SK-N-SH (cell line): ENCODE measurements at regions not wholly inside any gene's neighbourhood (a gene's known extent, or its start where the extent isn't known, plus 50 kb on each side); places are given as distances from the start of the nearest gene placed in this dataset.
A peak's percentile ranks its signal among the peaks of the same experiment; 100 is the strongest.
"Not testable (repeated sequence)": the region's sequence is repeated elsewhere in the genome, so short reads cannot be mapped to it uniquely, and the experiment has no call there.

Source experiments
- CTCF ChIA-PET: fragments of 300-600, 350-600 bp; formaldehyde crosslinking; extraction: SDS; loops from one replicate; lab custom pipeline; 2021; lab: Yijun Ruan, JAX
- POLR2A ChIA-PET: fragments of 350-600 bp; sonication (Branson Sonifier 250); formaldehyde crosslinking; extraction: SDS; loops from one replicate; lab custom pipeline; 2020; ENCODE audit warnings: antibody characterized with exemption, inconsistent platforms; lab: Yijun Ruan, JAX
- DNase-seq: peaks from one replicate; pipeline ENCODE4 v3.0.0; 2012
- H2AFZ ChIP-seq: fragments of 200-600 bp; sonication (generic); 2 replicates; pipeline ENCODE4 v1.8.1; 2016; ENCODE audit warnings: antibody characterized with exemption, mild to moderate bottlenecking, low read depth
- H3F3A ChIP-seq: fragments of 200-600 bp; sonication (generic); replicated peaks from 2 replicates; pipeline ENCODE3; 2016; ENCODE audit warnings: antibody characterized with exemption, mild to moderate bottlenecking; ENCODE audit not compliant: insufficient read depth
- H3K27ac ChIP-seq, 2 experiments: fragments of 200-500 bp in 1 of 2; fragments of 200-600 bp in 1 of 2; sonication (Bioruptor generic) in 1 of 2; sonication (generic), shearing (Covaris generic) in 1 of 2; 2 replicates each; pipeline versions ENCODE4 v1.5.1 to v1.6.1; 2014 to 2016; ENCODE audit warnings: low read depth in 2 of 2, inconsistent platforms in 1 of 2, low read length in 1 of 2, mild to moderate bottlenecking in 1 of 2, mixed read lengths in 1 of 2
- H3K27me3 ChIP-seq: fragments of 200-600 bp; sonication (generic), shearing (Covaris generic); 2 replicates; pipeline ENCODE4 v1.6.1; 2016; ENCODE audit warnings: mixed run types; ENCODE audit not compliant: insufficient read depth
- H3K36me3 ChIP-seq, 2 experiments: fragments of 200-500 bp in 1 of 2; fragments of 200-600 bp in 1 of 2; sonication (Bioruptor generic) in 1 of 2; sonication (generic) in 1 of 2; replicated peaks in 1 of 2; 2 replicates each; pipeline versions ENCODE3 to v1.5.1; 2014 to 2016; ENCODE audit warnings: low read length in 1 of 2, mild to moderate bottlenecking in 1 of 2; ENCODE audit not compliant: insufficient read depth in 2 of 2, control insufficient read depth in 1 of 2
- H3K4me1 ChIP-seq, 2 experiments: fragments of 200-500 bp in 1 of 2; fragments of 200-600 bp in 1 of 2; sonication (Bioruptor generic) in 1 of 2; sonication (generic), shearing (Covaris generic) in 1 of 2; 2 replicates each; pipeline versions ENCODE4 v1.5.1 to v1.6.1; 2014 to 2016; ENCODE audit warnings: low read depth in 1 of 2, low read length in 1 of 2, mixed run types in 1 of 2; ENCODE audit not compliant: insufficient read depth in 2 of 2, control insufficient read depth in 1 of 2
- H3K4me2 ChIP-seq: fragments of 200-600 bp; sonication (generic), shearing (Covaris generic); 2 replicates; pipeline ENCODE4 v1.6.1; 2017; ENCODE audit warnings: mixed run types
- H3K4me3 ChIP-seq, 2 experiments: fragments of 200-500 bp in 1 of 2; fragments of 200-600 bp in 1 of 2; sonication (Bioruptor generic) in 1 of 2; sonication (generic), shearing (Covaris generic) in 1 of 2; 2 replicates each; pipeline versions ENCODE4 v1.5.1 to v1.8.1; 2014 to 2016; ENCODE audit warnings: low read depth in 2 of 2, inconsistent platforms in 1 of 2, low read length in 1 of 2, mild to moderate bottlenecking in 1 of 2, mixed read lengths in 1 of 2, moderate library complexity in 1 of 2
- H3K79me2 ChIP-seq: fragments of 200-600 bp; sonication (generic); 2 replicates; pipeline ENCODE4 v1.8.1; 2017; ENCODE audit warnings: mild to moderate bottlenecking; ENCODE audit not compliant: insufficient read depth
- H3K9ac ChIP-seq: fragments of 200-600 bp; sonication (generic); 2 replicates; pipeline ENCODE4 v1.6.1; 2017; ENCODE audit warnings: mixed run types
- H3K9me2 ChIP-seq: fragments of 200-600 bp; sonication (generic); 2 replicates; pipeline ENCODE4 v1.6.1; 2017; ENCODE audit warnings: mixed run types
- H3K9me3 ChIP-seq: fragments of 200-600 bp; sonication (generic); 2 replicates; pipeline ENCODE4 v1.6.1; 2017; ENCODE audit warnings: mixed run types, mild to moderate bottlenecking, moderate library complexity
- H4K20me1 ChIP-seq: fragments of 200-600 bp; sonication (generic); 2 replicates; pipeline ENCODE4 v1.6.1; 2017; ENCODE audit warnings: mild to moderate bottlenecking, mixed run types; ENCODE audit not compliant: insufficient read depth
- CHD2 ChIP-seq: fragments of 150-350 bp; IDR thresholded peaks from 2 replicates; pipeline ENCODE4 v1.6.1; 2018; ENCODE audit warnings: low read length; ENCODE audit not compliant: partially characterized antibody
- ELF1 ChIP-seq: IDR thresholded peaks from 2 replicates; pipeline ENCODE4 v1.4.0; 2012
- EP300 ChIP-seq, 2 experiments: IDR thresholded peaks; 2 replicates each; pipeline versions ENCODE4 v1.4.0 to v1.6.1; 2012; ENCODE audit warnings: borderline replicate concordance in 1 of 2, low read depth in 1 of 2, low read length in 1 of 2
- FOSL2 ChIP-seq: IDR thresholded peaks from 2 replicates; pipeline ENCODE4 v1.4.0; 2012; ENCODE audit warnings: low read depth, mild to moderate bottlenecking, moderate library complexity, borderline replicate concordance
- FOXM1 ChIP-seq: IDR thresholded peaks from 2 replicates; pipeline ENCODE4 v1.4.0; 2012; ENCODE audit warnings: low read depth, mild to moderate bottlenecking
- GABPA ChIP-seq: IDR thresholded peaks from 2 replicates; pipeline ENCODE4 v1.4.0; 2012; ENCODE audit warnings: low read depth, mild to moderate bottlenecking
- MXI1 ChIP-seq: IDR thresholded peaks from 2 replicates; pipeline ENCODE4 v1.6.1; 2012; ENCODE audit warnings: mild to moderate bottlenecking, low read depth, low read length, improper control_type of control experiment
- NRF1 ChIP-seq: IDR thresholded peaks from 2 replicates; pipeline ENCODE4 v1.6.1; 2012; ENCODE audit warnings: low read depth, mild to moderate bottlenecking, low read length
- RAD21 ChIP-seq: IDR thresholded peaks from 2 replicates; pipeline ENCODE4 v1.6.1; 2012; ENCODE audit warnings: mild to moderate bottlenecking, low read length
- REST ChIP-seq: IDR thresholded peaks from 2 replicates; pipeline ENCODE4 v1.6.1; 2012; ENCODE audit warnings: mild to moderate bottlenecking, low read depth, low read length, moderate library complexity
- SMC3 ChIP-seq: IDR thresholded peaks from 2 replicates; pipeline ENCODE4 v1.6.1; 2012; ENCODE audit warnings: low read depth, low read length, improper control_type of control experiment
- TAF1 ChIP-seq: IDR thresholded peaks from 2 replicates; pipeline ENCODE4 v1.6.1; 2012; ENCODE audit warnings: low read depth, mild to moderate bottlenecking, low read length, moderate library complexity, borderline replicate concordance
- TEAD4 ChIP-seq: IDR thresholded peaks from 2 replicates; pipeline ENCODE4 v1.4.0; 2012; ENCODE audit warnings: mild to moderate bottlenecking, borderline replicate concordance; ENCODE audit not compliant: insufficient read depth
- USF1 ChIP-seq: IDR thresholded peaks from 2 replicates; pipeline ENCODE4 v1.4.0; 2012; ENCODE audit warnings: low read depth, borderline replicate concordance
- WGBS: methylation state at CpG from one replicate; pipeline ENCODE4 v1.1.6; 2017; ENCODE audit warnings: low lambda C conversion rate; 5-methylcytosine and 5-hydroxymethylcytosine counted together

- TF ChIP-seq REST (no peak), TAF1 (no peak), USF1 (no peak), SMC3 (no peak)
Measured at GRCh38 chr10:60524541-60524940, 134.9 kb upstream of the ANK3 start (continued).

- H3K4me3 ChIP-seq, H3K36me3 ChIP-seq, CTCF ChIA-PET, H3K79me2 ChIP-seq, H2AFZ ChIP-seq, H3K4me2 ChIP-seq, H3K9ac ChIP-seq, H3K9me2 ChIP-seq, DNase-seq, H3K27me3 ChIP-seq, POLR2A ChIA-PET, H4K20me1 ChIP-seq, H3K9me3 ChIP-seq, H3K27ac ChIP-seq: not testable (repeated sequence)
- WGBS: 97% methylated on average over 4 of the region's 4 CpGs
- peaks cover 32% of the 10 kb centered on the region for H3F3A ChIP-seq
- H3K4me1 ChIP-seq: peaks cover 31 to 35% of the 10 kb centered on the region in 2 experiments; a peak in 3 of 4 replicates
Measured at GRCh38 chr10:60523371-60523770, 133.7 kb upstream of the ANK3 start.

- Histone ChIP-seq H3K9ac (no peak overlapping the region), H3K9me2 (no peaks in the 10 kb centered on the region), H4K20me1 (no peaks in the 10 kb centered on the region), H3K27me3 (no peaks in the 10 kb centered on the region), H3K4me2 (0 out of 2 replicates have a peak overlapping the region, but pooled peaks have one; percentile 7), H3F3A (peaks cover 32% of the 10 kb centered on the region), H3K4me1 (peaks cover 35% of the 10 kb centered on the region in 2 experiments; a peak in 3 of 4 replicates), H3K36me3 (no peaks in the 10 kb centered on the region), H2AFZ (no peak overlapping the region), H3K27ac (peak overlapping the region; percentile 53 to 98), H3K4me3 (no peak overlapping the region), H3K9me3 (no peaks in the 10 kb centered on the region), H3K79me2 (no peaks in the 10 kb centered on the region)
- no peak for DNase-seq
- CTCF ChIA-PET: interaction anchor here (1.4 to 1.8 kb wide), 3 partner anchors 11 to 124 kb away, joined by 4 to 6 read pairs (median 5); no protein-coding TSS in a partner anchor
- POLR2A ChIA-PET: no interaction called here
- 94% methylated on average over 2 of the region's 2 CpGs for WGBS
- TF ChIP-seq CHD2: no peak
- TF ChIP-seq NRF1: no peak
- TF ChIP-seq MXI1: no peak
- TF ChIP-seq TEAD4: no peak
- TF ChIP-seq RAD21: no peak
- TF ChIP-seq EP300 (IDR thresholded peaks at IDR 0.05; ENCODE audit: borderline replicate concordance in 1 of 2, low read depth in 1 of 2, low read length in 1 of 2): no peak
- no peak for TF ChIP-seq SMC3
- TF ChIP-seq GABPA: no peak
- TF ChIP-seq FOSL2: no peak
- no peak for TF ChIP-seq FOXM1
- no peak for TF ChIP-seq ELF1
Measured at GRCh38 chr10:60522617-60523016, 132.9 kb upstream of the ANK3 start.
